Neural progenitor cell (in vitro differentiated cells): ENCODE measurements at regions not wholly inside any gene's neighbourhood (a gene's known extent, or its start where the extent isn't known, plus 50 kb on each side); places are given as distances from the start of the nearest gene placed in this dataset.

Experiments used
- DNase-seq: peaks from one replicate; pipeline ENCODE4 v3.0.0-alpha.2; 2016; ENCODE audit warnings: low spot score
- H2AFZ ChIP-seq: fragments of 200-600 bp; sonication (generic); replicated peaks from 2 replicates; pipeline ENCODE4 v1.6.1; 2016; ENCODE audit warnings: antibody characterized with exemption
- H3F3A ChIP-seq: fragments of 200-600 bp; sonication (generic); 2 replicates; pipeline ENCODE4 v1.6.1; 2016; ENCODE audit warnings: antibody characterized with exemption, low read depth
- H3K27ac ChIP-seq: fragments of 200-600 bp; sonication (generic); 2 replicates; pipeline ENCODE4 v1.5.1; 2016; ENCODE audit warnings: mild to moderate bottlenecking
- H3K27me3 ChIP-seq: fragments of 200-600 bp; sonication (generic); 2 replicates; pipeline ENCODE4 v1.6.1; 2016; ENCODE audit warnings: mild to moderate bottlenecking, moderate library complexity
- H3K36me3 ChIP-seq: fragments of 200-600 bp; sonication (generic); 2 replicates; pipeline ENCODE4 v1.5.1; 2016
- H3K4me1 ChIP-seq: fragments of 200-600 bp; sonication (generic); 2 replicates; pipeline ENCODE4 v1.6.1; 2016; ENCODE audit warnings: mixed run types
- H3K4me2 ChIP-seq: fragments of 200-600 bp; sonication (generic); 2 replicates; pipeline ENCODE4 v1.6.1; 2016
- H3K4me3 ChIP-seq: fragments of 200-600 bp; sonication (generic); 2 replicates; pipeline ENCODE4 v1.5.1; 2016
- H3K79me2 ChIP-seq: fragments of 200-600 bp; sonication (generic); 2 replicates; pipeline ENCODE4 v1.6.1; 2016; ENCODE audit warnings: low read depth
- H3K9ac ChIP-seq: fragments of 200-600 bp; sonication (generic); 2 replicates; pipeline ENCODE4 v1.6.1; 2016
- H3K9me3 ChIP-seq: fragments of 200-600 bp; sonication (generic); 2 replicates; pipeline ENCODE4 v1.5.1; 2016; ENCODE audit warnings: low read depth
- H4K20me1 ChIP-seq: fragments of 200-600 bp; sonication (generic); 2 replicates; pipeline ENCODE4 v1.6.1; 2016; ENCODE audit warnings: low read depth
- H3K27ac Mint-ChIP-seq: 3 replicates; pipeline ENCODE4 v1.8.0; 2021; ENCODE audit warnings: mixed read lengths
- H3K27me3 Mint-ChIP-seq: 2 replicates; pipeline ENCODE4 v1.8.0; 2022; ENCODE audit warnings: low read depth, mild to moderate bottlenecking, inconsistent platforms, moderate library complexity, mixed read lengths; ENCODE audit not compliant: insufficient read depth
- H3K36me3 Mint-ChIP-seq: 3 replicates; pipeline ENCODE4 v1.8.0; 2021; ENCODE audit warnings: mixed read lengths
- H3K4me1 Mint-ChIP-seq: 3 replicates; pipeline ENCODE4 v1.8.0; 2021; ENCODE audit warnings: mixed read lengths
- H3K4me3 Mint-ChIP-seq: 3 replicates; pipeline ENCODE4 v1.8.0; 2021; ENCODE audit warnings: mild to moderate bottlenecking, moderate library complexity, mixed read lengths
- H3K9me3 Mint-ChIP-seq: 3 replicates; pipeline ENCODE4 v1.8.0; 2020; ENCODE audit warnings: mixed read lengths
- EZH2 ChIP-seq: fragments of 200-600 bp; sonication (generic); IDR thresholded peaks from 2 replicates; pipeline ENCODE4 v1.6.1; 2017; ENCODE audit warnings: antibody characterized with exemption, mild to moderate bottlenecking, moderate library complexity
- EZH2phosphoT487 ChIP-seq: fragments of 200-600 bp; sonication (generic); IDR thresholded peaks from 2 replicates; pipeline ENCODE4 v1.6.1; 2017; ENCODE audit warnings: antibody characterized with exemption
- TF ChIP-seq, protein P1 (sequence below): fragments of 200-600 bp; sonication (generic); IDR thresholded peaks from 2 replicates; pipeline ENCODE4 v1.5.1; 2017; ENCODE audit warnings: antibody characterized with exemption, mild to moderate bottlenecking

DNA sequence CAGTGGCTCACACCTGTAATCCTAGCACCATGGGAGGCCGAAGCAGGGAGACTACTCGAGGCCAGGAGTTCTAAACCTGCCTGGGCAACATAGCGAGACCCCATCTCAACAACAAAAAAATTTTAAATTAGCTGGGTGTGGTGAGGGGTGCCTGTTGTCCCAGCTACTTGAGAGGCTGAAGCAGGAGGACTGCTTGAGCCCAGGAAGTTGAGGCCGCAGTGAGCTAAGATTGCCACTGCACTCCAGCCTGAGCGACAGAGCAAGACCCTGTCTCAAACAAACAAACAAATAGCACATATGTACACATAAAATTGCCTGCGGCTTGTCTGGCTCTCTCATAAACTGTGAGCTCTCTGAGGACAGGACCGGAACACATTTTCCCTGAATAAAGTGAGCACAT is 106.3 kb downstream of the BANF2 start:
- H3K4me1 Mint-ChIP-seq: peaks cover 28% of the 10 kb centered on the region
- peaks cover 2% of the 10 kb centered on the region for H3K36me3 Mint-ChIP-seq
- no peak for DNase-seq
- Histone ChIP-seq H3F3A (no peaks in the 10 kb centered on the region), H3K9me3 (no peaks in the 10 kb centered on the region), H3K4me2 (no peak overlapping the region), H3K4me3 (no peak overlapping the region), H3K27ac (no peak overlapping the region), H3K27me3 (no peaks in the 10 kb centered on the region), H2AFZ (no peak overlapping the region), H3K4me1 (no peaks in the 10 kb centered on the region), H3K79me2 (no peaks in the 10 kb centered on the region), H3K9ac (no peak overlapping the region), H4K20me1 (no peaks in the 10 kb centered on the region), H3K36me3 (no peaks in the 10 kb centered on the region)
- peak overlapping the region; percentile 38 for H3K27ac Mint-ChIP-seq
- H3K9me3 Mint-ChIP-seq: no peaks in the 10 kb centered on the region
- TF ChIP-seq EZH2 (no peak), EZH2phosphoT487 (no peak)
- TF ChIP-seq, protein P1, sequence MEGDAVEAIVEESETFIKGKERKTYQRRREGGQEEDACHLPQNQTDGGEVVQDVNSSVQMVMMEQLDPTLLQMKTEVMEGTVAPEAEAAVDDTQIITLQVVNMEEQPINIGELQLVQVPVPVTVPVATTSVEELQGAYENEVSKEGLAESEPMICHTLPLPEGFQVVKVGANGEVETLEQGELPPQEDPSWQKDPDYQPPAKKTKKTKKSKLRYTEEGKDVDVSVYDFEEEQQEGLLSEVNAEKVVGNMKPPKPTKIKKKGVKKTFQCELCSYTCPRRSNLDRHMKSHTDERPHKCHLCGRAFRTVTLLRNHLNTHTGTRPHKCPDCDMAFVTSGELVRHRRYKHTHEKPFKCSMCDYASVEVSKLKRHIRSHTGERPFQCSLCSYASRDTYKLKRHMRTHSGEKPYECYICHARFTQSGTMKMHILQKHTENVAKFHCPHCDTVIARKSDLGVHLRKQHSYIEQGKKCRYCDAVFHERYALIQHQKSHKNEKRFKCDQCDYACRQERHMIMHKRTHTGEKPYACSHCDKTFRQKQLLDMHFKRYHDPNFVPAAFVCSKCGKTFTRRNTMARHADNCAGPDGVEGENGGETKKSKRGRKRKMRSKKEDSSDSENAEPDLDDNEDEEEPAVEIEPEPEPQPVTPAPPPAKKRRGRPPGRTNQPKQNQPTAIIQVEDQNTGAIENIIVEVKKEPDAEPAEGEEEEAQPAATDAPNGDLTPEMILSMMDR: no peak
- H3K27me3 Mint-ChIP-seq: peaks cover 5% of the 10 kb centered on the region
- H3K4me3 Mint-ChIP-seq: no peak overlapping the region

DNA sequence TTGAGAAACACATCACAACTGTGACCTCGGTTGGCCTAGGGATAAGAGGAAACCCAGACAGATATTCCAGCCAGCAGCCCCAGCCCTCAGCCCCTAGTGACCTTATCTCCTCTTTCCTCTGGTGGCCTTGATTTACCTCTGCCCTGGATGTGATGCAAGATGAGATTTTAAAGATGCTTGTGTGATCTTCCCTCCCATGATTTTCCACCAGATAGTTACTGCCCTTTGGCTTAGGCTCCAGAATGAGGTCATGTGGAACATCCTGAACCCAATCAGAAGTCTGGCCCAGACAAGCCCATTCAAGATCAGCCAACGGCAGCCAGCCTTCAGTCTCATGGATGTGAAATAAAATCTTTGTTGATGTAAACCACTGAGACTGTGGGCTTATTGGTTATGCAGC is 104.0 kb downstream of the BANF2 start:
- Histone ChIP-seq H3K4me2 (no peak overlapping the region), H4K20me1 (no peaks in the 10 kb centered on the region), H3K79me2 (no peaks in the 10 kb centered on the region), H3K27me3 (no peaks in the 10 kb centered on the region), H3F3A (no peaks in the 10 kb centered on the region), H3K9ac (no peak overlapping the region), H3K9me3 (no peaks in the 10 kb centered on the region), H3K4me1 (no peaks in the 10 kb centered on the region), H3K36me3 (no peaks in the 10 kb centered on the region), H2AFZ (no peak overlapping the region), H3K27ac (no peak overlapping the region), H3K4me3 (no peak overlapping the region)
- Mint-ChIP-seq H3K4me1 (peaks cover 16% of the 10 kb centered on the region), H3K27me3 (peaks cover 2% of the 10 kb centered on the region), H3K27ac (no peak overlapping the region), H3K36me3 (peaks cover 2% of the 10 kb centered on the region), H3K9me3 (peaks cover 6% of the 10 kb centered on the region), H3K4me3 (no peak overlapping the region)
- no peak for DNase-seq
- TF ChIP-seq EZH2 (no peak), EZH2phosphoT487 (no peak)
- TF ChIP-seq, protein P1: no peak

DNA sequence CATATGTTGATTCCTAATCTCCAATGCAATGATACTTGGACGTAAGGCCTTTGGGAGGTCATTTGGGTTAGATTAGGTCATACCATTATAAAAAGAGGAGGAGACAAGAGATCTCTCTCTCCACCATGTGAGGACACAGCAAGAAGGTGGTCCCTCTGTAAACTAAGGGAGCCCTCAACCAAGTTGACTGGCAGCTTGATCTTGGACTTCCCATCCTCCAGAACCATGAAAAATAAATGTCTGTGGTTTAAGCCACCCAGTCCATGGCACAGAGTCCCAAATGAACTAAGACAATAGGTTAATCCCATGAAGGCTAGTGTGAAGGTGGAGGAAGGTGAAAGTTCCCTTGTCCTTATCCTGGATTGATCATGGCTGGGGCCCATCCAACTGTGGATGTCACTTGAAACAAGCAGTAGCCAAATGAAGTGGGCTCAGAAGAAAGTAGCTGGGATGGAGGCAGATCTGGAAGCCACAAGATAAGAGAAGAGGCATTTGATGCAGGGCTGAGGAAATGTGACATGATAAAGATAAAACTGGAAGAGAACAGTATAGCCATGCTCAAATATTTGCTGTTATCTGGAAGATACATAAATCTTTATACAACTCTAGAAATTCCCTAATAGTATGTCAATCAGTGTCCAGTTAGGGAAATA is 99.9 kb downstream of the BANF2 start:
- H3K4me2 ChIP-seq: no peak overlapping the region
- H2AFZ ChIP-seq: no peak overlapping the region
- no peaks in the 10 kb centered on the region for H3K9me3 ChIP-seq
- no peaks in the 10 kb centered on the region for H3F3A ChIP-seq
- peaks cover 2% of the 10 kb centered on the region for H3K27me3 Mint-ChIP-seq
- no peaks in the 10 kb centered on the region for H3K36me3 Mint-ChIP-seq
- H3K27me3 ChIP-seq: no peaks in the 10 kb centered on the region
- no peak overlapping the region for H3K27ac ChIP-seq
- no peaks in the 10 kb centered on the region for H4K20me1 ChIP-seq
- H3K9me3 Mint-ChIP-seq: peaks cover 11% of the 10 kb centered on the region
- no peaks in the 10 kb centered on the region for H3K4me1 ChIP-seq
- H3K79me2 ChIP-seq: no peaks in the 10 kb centered on the region
- TF ChIP-seq EZH2phosphoT487: no peak
- no peak for TF ChIP-seq EZH2
- TF ChIP-seq, protein P1: no peak
- H3K27ac Mint-ChIP-seq: no peak overlapping the region
- H3K36me3 ChIP-seq: no peaks in the 10 kb centered on the region
- no peak overlapping the region for H3K4me3 Mint-ChIP-seq
- no peak for DNase-seq
- H3K4me3 ChIP-seq: no peak overlapping the region
- no peak overlapping the region for H3K9ac ChIP-seq
- H3K4me1 Mint-ChIP-seq: no peaks in the 10 kb centered on the region
